ENCODE measurements at regions not wholly inside any gene's neighbourhood (a gene's known extent, or its start where the extent isn't known, plus 50 kb on each side); places are given as distances from the start of the nearest gene placed in this dataset.

GRCh38 chr3:166011771-166012170 is 174.5 kb upstream of the BCHE start:
- no peaks in the 10 kb centered on the region for H4K20me1 ChIP-seq (ENCODE audit: control insufficient read depth, insufficient read depth, low read length, poor library complexity, severe bottlenecking)
- no peak overlapping the region for H3K4me3 ChIP-seq (ENCODE audit: control extremely low read depth in 1 of 5, extremely low read depth in 1 of 5, insufficient read depth in 1 of 5, low read depth in 2 of 5, low read length in 4 of 5)
- TF ChIP-seq EZH2 (IDR thresholded peaks at IDR 0.05; ENCODE audit: borderline replicate concordance, insufficient read depth, low read depth, low read length, poor library complexity, severe bottlenecking), result no peak
- no peak for TF ChIP-seq CTCF (IDR thresholded peaks at IDR 0.05)
- H2AFZ ChIP-seq (ENCODE audit: insufficient read depth, low read depth, low read length, poor library complexity, severe bottlenecking), result no peak overlapping the region
- Mint-ChIP-seq H3K4me1 (no peaks in the 10 kb centered on the region), H3K4me3 (no peak overlapping the region), H3K27me3 (no peaks in the 10 kb centered on the region), H3K27ac (no peak overlapping the region), H3K9me3 (ENCODE audit: insufficient read depth) (peaks cover 5% of the 10 kb centered on the region)
- no peaks in the 10 kb centered on the region for H3K79me2 ChIP-seq (ENCODE audit: control insufficient read depth, insufficient read depth, low read length)
- ChIA-PET CTCF (no interaction called here), POLR2A (no interaction called here)
- ATAC-seq (ENCODE audit: low read depth) (no peak), DNase-seq (no peak)
- H3K9me3 ChIP-seq (ENCODE audit: control extremely low read depth in 1 of 3, control insufficient read depth in 2 of 3, insufficient read depth in 1 of 3, low read length in 2 of 3), result no peaks in the 10 kb centered on the region
- no peaks in the 10 kb centered on the region for H3K27me3 ChIP-seq (replicated peaks in 1 of 4; ENCODE audit: control extremely low read depth in 1 of 4, control insufficient read depth in 3 of 4, insufficient read depth in 4 of 4, low read length in 3 of 4)
- H3K36me3 ChIP-seq (replicated peaks in 1 of 2; ENCODE audit: control extremely low read depth in 1 of 2, control insufficient read depth in 1 of 2, extremely low read depth in 1 of 2, insufficient read depth in 2 of 2, low read length in 1 of 2), result no peaks in the 10 kb centered on the region
- no peak overlapping the region for H3K27ac ChIP-seq (ENCODE audit: low read length in 2 of 2)
- intact Hi-C loops (cut with micrococcal nuclease), result no loop called here
- H3K4me1 ChIP-seq (ENCODE audit: control insufficient read depth in 2 of 2, insufficient read depth in 2 of 2, low read length in 2 of 2), result no peaks in the 10 kb centered on the region
- H3K9ac ChIP-seq (ENCODE audit: low read length), result no peak overlapping the region
- no peak overlapping the region for H3K4me2 ChIP-seq (replicated peaks; ENCODE audit: low read depth, low read length, poor library complexity, severe bottlenecking)
- no CpG with 5 or more reads among the region's 1 CpG for WGBS (ENCODE audit: insufficient coverage)

GRCh38 chr3:166005126-166005525 is 167.9 kb upstream of the BCHE start:
- H3K9me3 ChIP-seq (ENCODE audit: control extremely low read depth in 1 of 3, control insufficient read depth in 2 of 3, insufficient read depth in 1 of 3, low read length in 2 of 3), result peaks cover 0 to 3% (median 0%) of the 10 kb centered on the region in 3 donors
- H3K4me1 Mint-ChIP-seq, result no peaks in the 10 kb centered on the region
- H3K4me1 ChIP-seq (ENCODE audit: control insufficient read depth in 2 of 2, insufficient read depth in 2 of 2, low read length in 2 of 2), result no peaks in the 10 kb centered on the region
- intact Hi-C loops (cut with micrococcal nuclease), result no loop called here
- TF ChIP-seq CTCF (IDR thresholded peaks at IDR 0.05), result no peak
- H3K27ac Mint-ChIP-seq, result no peak overlapping the region
- H3K27me3 Mint-ChIP-seq, result no peaks in the 10 kb centered on the region
- WGBS (ENCODE audit: insufficient coverage), result 100% methylated on average over 1 of the region's 1 CpG
- no peak overlapping the region for H3K4me3 Mint-ChIP-seq
- H3K79me2 ChIP-seq (ENCODE audit: control insufficient read depth, insufficient read depth, low read length), result no peaks in the 10 kb centered on the region
- no peaks in the 10 kb centered on the region for H3K36me3 ChIP-seq (replicated peaks in 1 of 2; ENCODE audit: control extremely low read depth in 1 of 2, control insufficient read depth in 1 of 2, extremely low read depth in 1 of 2, insufficient read depth in 2 of 2, low read length in 1 of 2)
- ChIA-PET CTCF (no interaction called here), POLR2A (no interaction called here)
- DNase-seq (no peak), ATAC-seq (ENCODE audit: low read depth) (no peak)
- H3K4me2 ChIP-seq (replicated peaks; ENCODE audit: low read depth, low read length, poor library complexity, severe bottlenecking), result no peak overlapping the region
- no peak overlapping the region for H3K9ac ChIP-seq (ENCODE audit: low read length)
- H3K4me3 ChIP-seq (ENCODE audit: control extremely low read depth in 1 of 5, extremely low read depth in 1 of 5, insufficient read depth in 1 of 5, low read depth in 2 of 5, low read length in 4 of 5), result no peak overlapping the region
- peaks cover 7% of the 10 kb centered on the region for H3K9me3 Mint-ChIP-seq (ENCODE audit: insufficient read depth)
- H2AFZ ChIP-seq (ENCODE audit: insufficient read depth, low read depth, low read length, poor library complexity, severe bottlenecking), result no peak overlapping the region
- H3K27me3 ChIP-seq (replicated peaks in 1 of 4; ENCODE audit: control extremely low read depth in 1 of 4, control insufficient read depth in 3 of 4, insufficient read depth in 4 of 4, low read length in 3 of 4), result no peaks in the 10 kb centered on the region
- no peak overlapping the region for H3K27ac ChIP-seq (ENCODE audit: low read length in 2 of 2)
- no peaks in the 10 kb centered on the region for H4K20me1 ChIP-seq (ENCODE audit: control insufficient read depth, insufficient read depth, low read length, poor library complexity, severe bottlenecking)
